IMR-90 (cell line): ENCODE measurements at regions not wholly inside any gene's neighbourhood (a gene's known extent, or its start where the extent isn't known, plus 50 kb on each side); places are given as distances from the start of the nearest gene placed in this dataset.

Experiments
- ATAC-seq: fragments of 200-7000 bp; cut with Tn5 transposase; 2 replicates; pipeline ENCODE4 v1.9.1; 2020; ENCODE audit warnings: low read depth, mild to moderate bottlenecking, moderate library complexity
- BruUV-seq: library from RNA; stranded (reverse); fragments of 400-500 nt; replicated peaks from 2 replicates; lab custom pipeline; 2021; lab: Mats Ljungman, UMichigan
- CTCF ChIA-PET: fragments of 300-600 bp; formaldehyde crosslinking; extraction: SDS; loops from one replicate; lab custom pipeline; 2021; ENCODE audit warnings: antibody characterized with exemption; lab: Yijun Ruan, JAX
- POLR2A ChIA-PET: fragments of 300-600 bp; sonication (Branson Sonifier 250); formaldehyde crosslinking; loops from one replicate; lab custom pipeline; 2022; ENCODE audit warnings: antibody characterized with exemption; ENCODE audit not compliant: unreplicated experiment; lab: Charles Lee
- DNase-seq: peaks from one replicate; pipeline ENCODE4 v3.0.0; 2013
- H2AFZ ChIP-seq: replicated peaks from 2 replicates; pipeline ENCODE3; 2013; ENCODE audit warnings: low read length, mild to moderate bottlenecking; ENCODE audit not compliant: poor library complexity
- H2AK5ac ChIP-seq: 2 replicates; pipeline ENCODE4 v1.6.1; 2013; ENCODE audit warnings: low read depth, low read length, inconsistent platforms
- H2AK9ac ChIP-seq: replicated peaks from 2 replicates; pipeline ENCODE3; 2013; ENCODE audit warnings: mild to moderate bottlenecking, low read depth, low read length, moderate library complexity; ENCODE audit not compliant: poor library complexity
- H2BK120ac ChIP-seq: 2 replicates; pipeline ENCODE4 v1.6.1; 2013; ENCODE audit warnings: low read depth, low read length, inconsistent platforms
- H2BK15ac ChIP-seq: 3 replicates; pipeline ENCODE4 v1.6.1; 2013; ENCODE audit warnings: low read depth, low read length, inconsistent platforms
- H2BK20ac ChIP-seq: 2 replicates; pipeline ENCODE4 v1.6.1; 2013; ENCODE audit warnings: low read depth, mild to moderate bottlenecking, inconsistent platforms, low read length, moderate library complexity
- H2BK5ac ChIP-seq: 2 replicates; pipeline ENCODE4 v1.6.1; 2013; ENCODE audit warnings: mild to moderate bottlenecking, low read depth, low read length, inconsistent platforms; ENCODE audit not compliant: poor library complexity, severe bottlenecking
- H3K14ac ChIP-seq: replicated peaks from 2 replicates; pipeline ENCODE4 v1.6.1; 2013; ENCODE audit warnings: low read depth, low read length, inconsistent platforms
- H3K18ac ChIP-seq: 2 replicates; pipeline ENCODE4 v1.6.1; 2013; ENCODE audit warnings: low read depth, low read length, control low read depth
- H3K23ac ChIP-seq: 2 replicates; pipeline ENCODE4 v1.6.1; 2013; ENCODE audit warnings: low read depth, low read length, inconsistent platforms
- H3K27ac ChIP-seq: 2 replicates; pipeline ENCODE4 v1.5.1; 2013; ENCODE audit warnings: mild to moderate bottlenecking, control low read depth, low read length; ENCODE audit not compliant: insufficient read depth
- H3K27me3 ChIP-seq: 2 replicates; pipeline ENCODE4 v1.6.1; 2013; ENCODE audit warnings: low read length; ENCODE audit not compliant: control insufficient read depth, insufficient read depth
- H3K36me3 ChIP-seq: 2 replicates; pipeline ENCODE4 v1.6.1; 2013; ENCODE audit warnings: low read length, mixed read lengths; ENCODE audit not compliant: control insufficient read depth, insufficient read depth
- H3K4ac ChIP-seq: 2 replicates; pipeline ENCODE4 v1.6.1; 2013; ENCODE audit warnings: low read depth, low read length, inconsistent platforms
- H3K4me1 ChIP-seq: 2 replicates; pipeline ENCODE4 v1.6.1; 2013; ENCODE audit warnings: low read length, mixed read lengths; ENCODE audit not compliant: control insufficient read depth, insufficient read depth
- H3K4me2 ChIP-seq: 2 replicates; pipeline ENCODE4 v1.6.1; 2013; ENCODE audit warnings: low read depth, mild to moderate bottlenecking, control low read depth, low read length, moderate library complexity
- H3K4me3 ChIP-seq: 2 replicates; pipeline ENCODE4 v1.5.1; 2013; ENCODE audit warnings: low read depth, mild to moderate bottlenecking, control low read depth, low read length, moderate library complexity; ENCODE audit not compliant: insufficient read depth
- H3K56ac ChIP-seq: 2 replicates; pipeline ENCODE4 v1.6.1; 2013; ENCODE audit warnings: low read length, inconsistent platforms; ENCODE audit not compliant: insufficient read depth; ENCODE audit errors: extremely low read depth
- H3K79me1 ChIP-seq, 2 experiments: 2 replicates each; pipeline ENCODE4 v1.6.1; 2013; ENCODE audit warnings: low read length in 2 of 2, inconsistent platforms in 1 of 2, low read depth in 1 of 2
- H3K9ac ChIP-seq: 2 replicates; pipeline ENCODE4 v1.6.1; 2013; ENCODE audit warnings: low read depth, low read length, control low read depth
- H3K9me1 ChIP-seq: 2 replicates; pipeline ENCODE4 v1.6.1; 2013; ENCODE audit warnings: low read length, inconsistent platforms; ENCODE audit not compliant: insufficient read depth
- H3K9me3 ChIP-seq: 2 replicates; pipeline ENCODE4 v1.6.1; 2013; ENCODE audit warnings: low read length; ENCODE audit not compliant: control insufficient read depth, insufficient read depth
- H4K20me1 ChIP-seq: 2 replicates; pipeline ENCODE4 v1.6.1; 2013; ENCODE audit warnings: low read length, inconsistent platforms; ENCODE audit not compliant: insufficient read depth
- H4K5ac ChIP-seq: 2 replicates; pipeline ENCODE4 v1.6.1; 2013; ENCODE audit warnings: mild to moderate bottlenecking, low read depth, low read length, control low read depth
- H4K8ac ChIP-seq, 2 experiments: 2 replicates each; pipeline ENCODE4 v1.6.1; 2013; ENCODE audit warnings: low read depth in 2 of 2, low read length in 2 of 2, control low read depth in 1 of 2, inconsistent platforms in 1 of 2
- H4K91ac ChIP-seq: 2 replicates; pipeline ENCODE4 v1.6.1; 2013; ENCODE audit warnings: low read depth, low read length, inconsistent platforms; ENCODE audit not compliant: insufficient read depth
- BHLHE40 ChIP-seq: fragments of 150-350 bp; IDR thresholded peaks from 2 replicates; pipeline ENCODE4 v1.6.1; 2016; ENCODE audit warnings: mild to moderate bottlenecking, low read depth, low read length
- CEBPB ChIP-seq: IDR thresholded peaks from 2 replicates; pipeline ENCODE4 v1.6.1; 2012; ENCODE audit warnings: low read depth, low read length, improper control_type of control experiment
- CHD1 ChIP-seq: IDR thresholded peaks from 2 replicates; pipeline ENCODE4 v1.6.1; 2012; ENCODE audit warnings: low read depth, low read length, improper control_type of control experiment
- FOS ChIP-seq: fragments of 150-350 bp; IDR thresholded peaks from 2 replicates; pipeline ENCODE4 v1.6.1; 2016; ENCODE audit warnings: low read depth, low read length
- MAFK ChIP-seq: IDR thresholded peaks from 2 replicates; pipeline ENCODE4 v1.6.1; 2012; ENCODE audit warnings: low read depth, low read length, improper control_type of control experiment
- MXI1 ChIP-seq: IDR thresholded peaks from 2 replicates; pipeline ENCODE4 v1.6.1; 2012; ENCODE audit warnings: low read depth, mild to moderate bottlenecking, low read length, moderate library complexity, borderline replicate concordance
- NFE2L2 ChIP-seq: fragments of 150-350 bp; IDR thresholded peaks from 2 replicates; pipeline ENCODE4 v1.6.1; 2016; ENCODE audit warnings: low read depth, mild to moderate bottlenecking, low read length
- RAD21 ChIP-seq: IDR thresholded peaks from 2 replicates; pipeline ENCODE4 v1.6.1; 2012; ENCODE audit warnings: low read length, improper control_type of control experiment
- RCOR1 ChIP-seq: IDR thresholded peaks from 2 replicates; pipeline ENCODE4 v1.6.1; 2012; ENCODE audit warnings: mild to moderate bottlenecking, low read length, improper control_type of control experiment; ENCODE audit not compliant: insufficient replicate concordance
- RFX5 ChIP-seq: IDR thresholded peaks from 2 replicates; pipeline ENCODE4 v1.8.0; 2012; ENCODE audit warnings: low read depth, mild to moderate bottlenecking, low read length, moderate library complexity
- WGBS, 2 experiments: methylation state at CpG; one replicate each; pipeline versions ENCODE4 v1.1.5 to v1.1.7; 2013; ENCODE audit warnings: missing lambda C conversion rate in 2 of 2; ENCODE audit not compliant: insufficient read length in 1 of 2; ENCODE audit errors: extremely low coverage in 2 of 2; 5-methylcytosine and 5-hydroxymethylcytosine counted together
- dilution Hi-C: fragments of 300-500 bp; cut with HindIII; formaldehyde crosslinking; loops from one replicate; pipeline ENCODE4 v1.14.3; 2018; ENCODE audit warnings: low sequenced_read_pairs; ENCODE audit not compliant: unreplicated experiment
- in situ Hi-C: fragments of 300-500 bp; cut with MboI; formaldehyde crosslinking; loops from 3 replicates; pipeline ENCODE4 v1.14.3; 2019; ENCODE audit warnings: low sequenced_read_pairs, inconsistent platforms, mixed read lengths
- intact Hi-C: fragments of 100-400 bp; cut with micrococcal nuclease; formaldehyde crosslinking; loops from 2 replicates; pipeline ENCODE4 v1.10.0; 2022
- TF ChIP-seq, protein P1 (sequence below): fragments of 150-350 bp; IDR thresholded peaks from 2 replicates; pipeline ENCODE4 v1.6.1; 2016; ENCODE audit warnings: low read depth, mild to moderate bottlenecking, low read length, moderate library complexity, borderline replicate concordance
- TF ChIP-seq, protein P2 (sequence below): conservative IDR thresholded peaks from 2 replicates; pipeline ENCODE4 v1.5.1; 2012; ENCODE audit warnings: mild to moderate bottlenecking, low read depth, low read length, improper control_type of control experiment

DNA sequence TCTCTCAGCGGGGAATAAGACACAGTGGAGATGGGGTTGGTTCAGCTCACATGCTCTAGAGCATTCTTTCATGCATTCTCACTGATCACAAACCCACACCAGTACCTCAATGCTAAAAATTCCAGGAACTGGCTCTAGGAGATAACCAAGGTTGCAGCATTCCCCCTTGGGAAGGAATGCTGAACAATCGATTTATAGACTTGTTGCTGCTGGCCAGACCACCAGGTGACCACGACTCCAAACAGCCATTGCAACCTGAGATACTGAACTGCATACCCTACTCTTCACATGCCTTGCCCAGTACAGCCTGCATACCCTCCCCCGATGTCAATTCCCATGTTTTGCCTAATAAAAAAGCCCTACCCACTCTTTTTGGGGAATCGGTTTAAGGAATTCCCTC, 75.1 kb upstream of the GPRC5B start:
- TF ChIP-seq NFE2L2 (no peak), RFX5 (no peak), RAD21 (no peak), CHD1 (no peak), BHLHE40 (no peak), CEBPB (no peak), RCOR1 (no peak), MAFK (no peak), MXI1 (no peak), FOS (no peak)
- TF ChIP-seq, protein P1, sequence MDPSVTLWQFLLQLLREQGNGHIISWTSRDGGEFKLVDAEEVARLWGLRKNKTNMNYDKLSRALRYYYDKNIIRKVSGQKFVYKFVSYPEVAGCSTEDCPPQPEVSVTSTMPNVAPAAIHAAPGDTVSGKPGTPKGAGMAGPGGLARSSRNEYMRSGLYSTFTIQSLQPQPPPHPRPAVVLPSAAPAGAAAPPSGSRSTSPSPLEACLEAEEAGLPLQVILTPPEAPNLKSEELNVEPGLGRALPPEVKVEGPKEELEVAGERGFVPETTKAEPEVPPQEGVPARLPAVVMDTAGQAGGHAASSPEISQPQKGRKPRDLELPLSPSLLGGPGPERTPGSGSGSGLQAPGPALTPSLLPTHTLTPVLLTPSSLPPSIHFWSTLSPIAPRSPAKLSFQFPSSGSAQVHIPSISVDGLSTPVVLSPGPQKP: no peak
- TF ChIP-seq, protein P2, sequence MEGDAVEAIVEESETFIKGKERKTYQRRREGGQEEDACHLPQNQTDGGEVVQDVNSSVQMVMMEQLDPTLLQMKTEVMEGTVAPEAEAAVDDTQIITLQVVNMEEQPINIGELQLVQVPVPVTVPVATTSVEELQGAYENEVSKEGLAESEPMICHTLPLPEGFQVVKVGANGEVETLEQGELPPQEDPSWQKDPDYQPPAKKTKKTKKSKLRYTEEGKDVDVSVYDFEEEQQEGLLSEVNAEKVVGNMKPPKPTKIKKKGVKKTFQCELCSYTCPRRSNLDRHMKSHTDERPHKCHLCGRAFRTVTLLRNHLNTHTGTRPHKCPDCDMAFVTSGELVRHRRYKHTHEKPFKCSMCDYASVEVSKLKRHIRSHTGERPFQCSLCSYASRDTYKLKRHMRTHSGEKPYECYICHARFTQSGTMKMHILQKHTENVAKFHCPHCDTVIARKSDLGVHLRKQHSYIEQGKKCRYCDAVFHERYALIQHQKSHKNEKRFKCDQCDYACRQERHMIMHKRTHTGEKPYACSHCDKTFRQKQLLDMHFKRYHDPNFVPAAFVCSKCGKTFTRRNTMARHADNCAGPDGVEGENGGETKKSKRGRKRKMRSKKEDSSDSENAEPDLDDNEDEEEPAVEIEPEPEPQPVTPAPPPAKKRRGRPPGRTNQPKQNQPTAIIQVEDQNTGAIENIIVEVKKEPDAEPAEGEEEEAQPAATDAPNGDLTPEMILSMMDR: no peak
- no peak overlapping the region for H4K8ac ChIP-seq
- no peak overlapping the region for H3K27ac ChIP-seq
- dilution Hi-C loops: no loop called here
- no peak overlapping the region for H3K9ac ChIP-seq
- H3K4me2 ChIP-seq: no peak overlapping the region
- H3K56ac ChIP-seq: no peak overlapping the region
- no peaks in the 10 kb centered on the region for H3K9me1 ChIP-seq
- no peak for ATAC-seq
- in situ Hi-C loops: no loop called here
- no peak overlapping the region for H3K18ac ChIP-seq
- no peaks in the 10 kb centered on the region for H3K4me1 ChIP-seq
- no peaks in the 10 kb centered on the region for H3K36me3 ChIP-seq
- ChIA-PET POLR2A (no interaction called here), CTCF (no interaction called here)
- H3K79me1 ChIP-seq: no peaks in the 10 kb centered on the region
- H2BK20ac ChIP-seq: no peak overlapping the region
- H2AFZ ChIP-seq: no peak overlapping the region
- no peak overlapping the region for H2BK5ac ChIP-seq
- intact Hi-C loops: loop anchor here (1.0 kb wide), 1 partner anchor 25 kb away; no protein-coding TSS in a partner anchor
- H2BK15ac ChIP-seq: no peak overlapping the region
- H3K9me3 ChIP-seq: no peaks in the 10 kb centered on the region
- no peaks in the 10 kb centered on the region for H3K27me3 ChIP-seq
- no peak overlapping the region for H3K14ac ChIP-seq
- H2AK9ac ChIP-seq: no peak overlapping the region
- 40% methylated on average over 1 of the region's 5 CpGs; no CpG with 5 or more reads in 1 of the 2 experiments for WGBS, 2 experiments
- H3K4me3 ChIP-seq: no peak overlapping the region
- BruUV-seq: no TSS peak
- H3K4ac ChIP-seq: no peak overlapping the region
- no peak for DNase-seq
- no peak overlapping the region for H4K91ac ChIP-seq
- H2AK5ac ChIP-seq: no peak overlapping the region
- H4K5ac ChIP-seq: no peak overlapping the region
- H3K23ac ChIP-seq: no peak overlapping the region
- no peaks in the 10 kb centered on the region for H4K20me1 ChIP-seq
- no peak overlapping the region for H2BK120ac ChIP-seq
